GM23248 (cell line): ENCODE measurements at regions not wholly inside any gene's neighbourhood (a gene's known extent, or its start where the extent isn't known, plus 50 kb on each side); places are given as distances from the start of the nearest gene placed in this dataset.

Experiments used
- DNase-seq: peaks from one replicate; pipeline ENCODE4 v3.0.0-alpha.2; 2015
- H2AFZ ChIP-seq: fragments of 200-600 bp; sonication (generic); 2 replicates; pipeline ENCODE4 v1.6.1; 2016; ENCODE audit warnings: antibody characterized with exemption
- H3F3A ChIP-seq: fragments of 200-600 bp; sonication (generic); 2 replicates; pipeline ENCODE4 v1.6.1; 2016; ENCODE audit warnings: mild to moderate bottlenecking, antibody characterized with exemption, mixed run types; ENCODE audit not compliant: insufficient read depth
- H3K27ac ChIP-seq: fragments of 200-600 bp; sonication (generic); 2 replicates; pipeline ENCODE4 v1.5.1; 2016; ENCODE audit warnings: mild to moderate bottlenecking
- H3K27me3 ChIP-seq: fragments of 200-600 bp; sonication (generic); replicated peaks from 2 replicates; pipeline ENCODE4 v1.6.1; 2016; ENCODE audit warnings: mild to moderate bottlenecking; ENCODE audit not compliant: insufficient read depth
- H3K36me3 ChIP-seq: fragments of 200-600 bp; sonication (generic); 2 replicates; pipeline ENCODE4 v1.6.1; 2016; ENCODE audit warnings: low read depth, mild to moderate bottlenecking
- H3K4me1 ChIP-seq: fragments of 200-600 bp; sonication (generic); 2 replicates; pipeline ENCODE4 v1.6.1; 2016; ENCODE audit warnings: mild to moderate bottlenecking; ENCODE audit not compliant: insufficient read depth
- H3K4me2 ChIP-seq: fragments of 200-600 bp; sonication (generic); one replicate; pipeline ENCODE4 v1.6.1; 2016; ENCODE audit warnings: mild to moderate bottlenecking; ENCODE audit not compliant: unreplicated experiment
- H3K4me3 ChIP-seq: fragments of 200-600 bp; sonication (generic); 2 replicates; pipeline ENCODE4 v1.5.1; 2016; ENCODE audit warnings: mild to moderate bottlenecking
- H3K79me2 ChIP-seq: fragments of 200-600 bp; sonication (generic); 2 replicates; pipeline ENCODE4 v1.6.1; 2016; ENCODE audit warnings: mild to moderate bottlenecking; ENCODE audit not compliant: insufficient read depth
- H3K9ac ChIP-seq: fragments of 200-600 bp; sonication (generic); 2 replicates; pipeline ENCODE4 v1.6.1; 2016; ENCODE audit warnings: mild to moderate bottlenecking
- H3K9me2 ChIP-seq: fragments of 200-600 bp; sonication (generic); 2 replicates; pipeline ENCODE4 v1.6.1; 2016; ENCODE audit warnings: mixed run types, mild to moderate bottlenecking, moderate library complexity; ENCODE audit not compliant: insufficient read depth
- H3K9me3 ChIP-seq: fragments of 200-600 bp; sonication (generic); one replicate; pipeline ENCODE4 v1.6.1; 2017; ENCODE audit warnings: low read depth
- H4K20me1 ChIP-seq: fragments of 200-600 bp; sonication (generic); 2 replicates; pipeline ENCODE4 v1.6.0; 2016; ENCODE audit not compliant: insufficient read depth
- EZH2 ChIP-seq: fragments of 200-600 bp; sonication (generic); IDR thresholded peaks from 2 replicates; pipeline ENCODE4 v1.6.1; 2018; ENCODE audit warnings: antibody characterized with exemption, mild to moderate bottlenecking; ENCODE audit not compliant: insufficient read depth, poor library complexity, severe bottlenecking
- EZH2phosphoT487 ChIP-seq: fragments of 200-600 bp; sonication (generic); IDR thresholded peaks from 2 replicates; pipeline ENCODE4 v1.6.1; 2018; ENCODE audit warnings: antibody characterized with exemption, moderate library complexity, mild to moderate bottlenecking, low read depth; ENCODE audit not compliant: insufficient read depth
- WGBS, 2 experiments: methylation state at CpG; one replicate each; pipeline ENCODE4 v1.1.6; 2015 to 2017; ENCODE audit warnings: low lambda C conversion rate in 2 of 2, low coverage in 1 of 2; ENCODE audit errors: missing lambda C conversion rate in 2 of 2; 5-methylcytosine and 5-hydroxymethylcytosine counted together
- in situ Hi-C: fragments of 300-500 bp; cut with MboI; formaldehyde crosslinking; loops from 2 replicates; pipeline ENCODE4 v1.15.0; 2020

DNA sequence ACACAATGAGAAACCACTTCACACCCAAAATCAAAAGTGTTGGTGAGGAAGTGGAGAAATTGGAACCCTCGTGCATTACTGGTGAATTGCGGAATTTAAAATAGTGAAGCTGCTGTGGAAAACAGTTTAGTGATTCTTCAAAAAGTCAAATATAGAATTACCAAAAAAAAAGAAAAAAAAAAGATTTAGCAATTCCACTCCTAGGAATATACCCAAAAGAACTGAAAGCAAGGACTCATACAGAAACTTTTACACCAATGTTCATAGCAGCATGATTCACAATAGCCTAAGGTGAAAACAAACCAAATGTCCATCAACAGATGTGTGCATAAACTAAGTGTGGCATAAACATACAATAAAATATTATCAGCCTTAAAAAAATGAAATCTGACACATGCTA is 364.3 kb upstream of the FAM241A start:
- Histone ChIP-seq H3K9ac (no peak overlapping the region), H3K4me1 (peaks cover 12% of the 10 kb centered on the region), H3K27me3 (no peaks in the 10 kb centered on the region), H2AFZ (no peak overlapping the region), H3K9me3 (no peaks in the 10 kb centered on the region), H3K79me2 (no peaks in the 10 kb centered on the region), H3F3A (peaks cover 10% of the 10 kb centered on the region; the same call in 1 of the 2 replicates), H3K4me2 (no peak overlapping the region), H4K20me1 (no peaks in the 10 kb centered on the region), H3K36me3 (no peaks in the 10 kb centered on the region), H3K4me3 (no peak overlapping the region), H3K27ac (no peak overlapping the region), H3K9me2 (no peaks in the 10 kb centered on the region)
- no peak for DNase-seq
- in situ Hi-C loops = no loop called here
- WGBS, 2 experiments = 73 to 79% methylated on average over 2 of the region's 2 CpGs
- TF ChIP-seq EZH2 (no peak), EZH2phosphoT487 (no peak)

DNA sequence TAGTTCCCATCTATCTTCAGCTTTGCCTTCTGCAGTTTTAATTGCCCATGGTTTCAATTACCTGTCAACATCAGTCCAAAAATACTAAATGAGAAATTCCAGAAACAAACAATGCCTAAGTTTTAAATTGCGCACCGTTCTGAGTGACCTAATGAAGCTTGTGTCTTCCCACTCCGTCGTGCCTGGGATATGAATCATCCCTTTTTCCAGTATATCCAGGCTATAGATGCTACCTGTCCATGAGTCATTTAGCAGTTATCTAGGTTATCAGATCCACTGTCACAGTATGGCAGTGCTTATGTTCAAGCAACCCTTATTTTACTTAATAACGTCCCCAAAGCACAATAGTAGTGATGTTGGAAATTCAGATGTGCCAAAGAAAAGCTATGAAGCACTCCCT is 363.6 kb upstream of the FAM241A start:
- in situ Hi-C loops = no loop called here
- TF ChIP-seq EZH2phosphoT487 (no peak), EZH2 (no peak)
- Histone ChIP-seq H4K20me1 (no peaks in the 10 kb centered on the region), H3K27me3 (no peaks in the 10 kb centered on the region), H3K4me1 (peaks cover 6% of the 10 kb centered on the region; the same call in 1 of the 2 replicates), H3K36me3 (no peaks in the 10 kb centered on the region), H3K9ac (no peak overlapping the region), H3K9me2 (no peaks in the 10 kb centered on the region), H3K79me2 (no peaks in the 10 kb centered on the region), H3K9me3 (no peaks in the 10 kb centered on the region), H3K27ac (no peak overlapping the region), H3F3A (peaks cover 4% of the 10 kb centered on the region; the same call in 1 of the 2 replicates), H3K4me3 (no peak overlapping the region), H3K4me2 (no peak overlapping the region), H2AFZ (no peak overlapping the region)
- DNase-seq = no peak
- WGBS, 2 experiments = 79 to 82% methylated on average over 5 of the region's 5 CpGs

DNA sequence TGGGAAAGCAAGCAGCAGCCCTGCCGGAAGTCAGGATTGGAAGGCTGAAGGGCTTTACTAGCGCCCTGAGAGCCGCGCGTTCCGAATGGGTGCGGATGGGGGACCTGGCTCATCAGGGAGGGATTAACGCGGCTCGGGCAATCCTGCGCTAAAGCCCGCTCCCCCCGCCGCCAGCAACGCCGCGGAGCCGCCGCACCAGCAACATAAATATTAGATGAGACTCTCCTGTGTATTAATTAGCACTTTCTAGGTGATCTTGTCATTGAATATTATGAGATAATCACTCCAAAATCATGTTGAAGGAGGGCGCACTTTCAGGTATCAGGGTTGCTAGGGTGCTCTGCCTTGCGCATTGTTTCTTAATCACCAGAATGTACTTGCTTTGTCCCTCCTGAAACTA is 357.2 kb upstream of the FAM241A start:
- Histone ChIP-seq H3K9me2 (no peaks in the 10 kb centered on the region), H3K4me1 (no peaks in the 10 kb centered on the region), H3K27ac (no peak overlapping the region), H3K4me3 (no peak overlapping the region), H3F3A (no peaks in the 10 kb centered on the region), H3K9ac (no peak overlapping the region), H3K4me2 (no peak overlapping the region), H2AFZ (no peak overlapping the region), H3K9me3 (no peaks in the 10 kb centered on the region), H3K36me3 (no peaks in the 10 kb centered on the region), H3K79me2 (no peaks in the 10 kb centered on the region), H3K27me3 (no peaks in the 10 kb centered on the region), H4K20me1 (no peaks in the 10 kb centered on the region)
- 91 to 98% methylated on average over 12 to 21 of the region's 21 CpGs for WGBS, 2 experiments
- no peak for DNase-seq
- TF ChIP-seq EZH2phosphoT487 (no peak), EZH2 (no peak)
- in situ Hi-C loops = no loop called here

DNA sequence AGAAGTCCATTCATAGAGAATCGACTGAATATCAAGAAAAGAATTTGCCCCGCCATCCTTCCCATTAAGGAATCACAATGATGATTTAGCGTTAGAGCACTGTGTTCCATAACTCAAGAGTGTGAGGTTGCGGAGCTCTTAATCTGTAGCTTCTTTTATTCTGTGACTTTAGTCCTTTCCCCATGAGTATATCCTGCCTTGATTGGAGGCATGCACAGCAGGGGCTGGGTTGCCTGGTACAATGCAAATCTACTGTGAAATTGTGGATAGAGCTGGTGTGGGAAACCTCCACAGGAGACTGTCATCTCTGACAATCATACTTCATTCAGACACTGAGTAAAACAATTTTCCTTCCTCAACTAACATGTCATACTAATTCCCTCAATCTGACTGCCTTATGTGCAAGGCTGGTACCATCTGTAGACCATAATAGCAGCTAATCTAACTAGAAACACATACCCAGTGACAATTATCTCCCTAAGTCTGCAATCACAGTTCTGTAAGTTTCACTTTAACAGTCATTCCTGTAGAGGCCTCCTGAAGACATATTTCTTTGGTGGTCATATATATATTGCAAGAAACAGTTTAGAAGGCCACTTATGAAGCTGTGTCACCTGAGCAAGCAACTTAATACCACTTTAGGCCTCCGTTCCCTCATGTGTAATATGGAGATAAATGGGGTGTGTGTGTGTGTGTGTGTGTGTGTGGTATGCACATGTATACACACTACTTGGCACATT is 355.2 kb upstream of the FAM241A start:
- Histone ChIP-seq H3F3A (no peaks in the 10 kb centered on the region), H3K36me3 (no peaks in the 10 kb centered on the region), H3K9me2 (no peaks in the 10 kb centered on the region), H3K4me3 (no peak overlapping the region), H3K27me3 (no peaks in the 10 kb centered on the region), H3K27ac (no peak overlapping the region), H4K20me1 (no peaks in the 10 kb centered on the region), H3K4me2 (no peak overlapping the region), H3K79me2 (no peaks in the 10 kb centered on the region), H3K4me1 (no peaks in the 10 kb centered on the region), H3K9ac (no peak overlapping the region), H2AFZ (no peak overlapping the region), H3K9me3 (no peaks in the 10 kb centered on the region)
- WGBS, 2 experiments = 86 to 92% methylated on average over 5 of the region's 5 CpGs
- in situ Hi-C loops = no loop called here
- DNase-seq = no peak
- no peak for TF ChIP-seq EZH2
- no peak for TF ChIP-seq EZH2phosphoT487
